ENCODE measurements at regions not wholly inside any gene's neighbourhood (a gene's known extent, or its start where the extent isn't known, plus 50 kb on each side); places are given as distances from the start of the nearest gene placed in this dataset.

- Histone ChIP-seq H3K4me1 (peaks cover 7% of the 10 kb centered on the region), H3K9me3 (no peaks in the 10 kb centered on the region), H3K27ac (no peak overlapping the region), H3K36me3 (no peaks in the 10 kb centered on the region), H3K27me3 (no peaks in the 10 kb centered on the region), H3K4me3 (no peak overlapping the region)
- TF ChIP-seq POLR2A (IDR thresholded peaks at IDR 0.05) (no peak), CTCF (IDR thresholded peaks at IDR 0.05) (no peak), POLR2AphosphoS5 (IDR thresholded peaks at IDR 0.05; ENCODE audit: insufficient read depth in 1 of 2, low read depth in 1 of 2) (no peak)
- DNase-seq (ENCODE audit: extremely low spot score in 2 of 2), result no peak
- intact Hi-C loops (cut with DNase I), result no loop called here
These were observed 166.5 kb upstream of the SALL3 start for GRCh38 chr18:78813156-78813555.

- H3K27ac ChIP-seq, result no peak overlapping the region
- no peak overlapping the region for H3K4me3 ChIP-seq
- peaks cover 7% of the 10 kb centered on the region for H3K4me1 ChIP-seq
- intact Hi-C loops (cut with DNase I), result no loop called here
- H3K9me3 ChIP-seq, result no peaks in the 10 kb centered on the region
- TF ChIP-seq POLR2A (IDR thresholded peaks at IDR 0.05), result no peak
- no peak for TF ChIP-seq POLR2AphosphoS5 (IDR thresholded peaks at IDR 0.05; ENCODE audit: insufficient read depth in 1 of 2, low read depth in 1 of 2)
- TF ChIP-seq CTCF (IDR thresholded peaks at IDR 0.05), result no peak
- H3K27me3 ChIP-seq, result no peaks in the 10 kb centered on the region
- no peak for DNase-seq (ENCODE audit: extremely low spot score in 2 of 2)
- H3K36me3 ChIP-seq, result no peaks in the 10 kb centered on the region
These were observed 165.5 kb upstream of the SALL3 start for GRCh38 chr18:78813936-78814710.

DNA sequence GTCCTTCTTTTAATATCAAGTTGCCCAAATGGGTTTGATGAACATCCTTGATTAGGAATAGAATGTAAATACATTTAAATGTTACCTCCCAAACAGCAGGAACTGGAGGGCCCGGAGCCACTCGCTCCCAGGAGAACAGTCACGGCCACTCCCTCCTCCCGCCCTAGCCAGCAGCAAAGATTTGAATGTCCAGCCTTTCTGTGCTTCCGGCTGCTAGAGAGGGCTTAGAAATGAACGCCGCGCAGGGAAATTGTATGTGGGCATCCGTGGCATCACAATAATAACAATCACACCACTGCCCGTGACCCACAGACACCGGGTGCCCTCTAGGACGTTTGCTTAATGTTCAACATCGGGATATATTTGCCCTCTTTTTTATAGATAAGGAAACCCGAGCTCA lies 164.9 kb upstream of the SALL3 start:
- peaks cover 7% of the 10 kb centered on the region for H3K4me1 ChIP-seq
- no peak for TF ChIP-seq CTCF (IDR thresholded peaks at IDR 0.05)
- TF ChIP-seq POLR2A (IDR thresholded peaks at IDR 0.05), result no peak
- no peak for TF ChIP-seq POLR2AphosphoS5 (IDR thresholded peaks at IDR 0.05; ENCODE audit: insufficient read depth in 1 of 2, low read depth in 1 of 2)
- intact Hi-C loops (cut with DNase I), result no loop called here
- H3K27me3 ChIP-seq, result no peaks in the 10 kb centered on the region
- no peaks in the 10 kb centered on the region for H3K36me3 ChIP-seq
- DNase-seq (ENCODE audit: extremely low spot score in 2 of 2), result no peak
- H3K4me3 ChIP-seq, result no peak overlapping the region
- H3K9me3 ChIP-seq, result no peaks in the 10 kb centered on the region
- no peak overlapping the region for H3K27ac ChIP-seq

DNA sequence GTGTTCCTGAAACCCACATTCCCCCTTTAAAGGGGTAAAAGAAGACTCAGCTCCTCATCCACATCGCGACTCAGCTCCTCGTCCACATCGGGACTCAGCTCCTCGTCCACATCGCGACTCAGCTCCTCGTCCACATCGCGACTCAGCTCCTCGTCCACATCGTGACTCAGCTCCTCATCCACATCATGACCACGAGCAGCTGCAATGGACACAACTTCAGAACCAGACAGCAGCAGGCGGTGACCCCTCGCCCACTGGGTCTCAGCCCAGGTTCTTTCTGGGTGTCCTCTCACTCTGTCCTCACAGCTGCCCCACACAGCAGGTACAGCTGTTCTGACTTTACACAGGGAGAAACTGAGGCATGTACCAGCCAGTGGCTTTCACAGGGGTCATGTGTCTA lies 163.5 kb upstream of the SALL3 start:
- Histone ChIP-seq H3K4me1 (peaks cover 7% of the 10 kb centered on the region), H3K4me3 (no peak overlapping the region), H3K36me3 (no peaks in the 10 kb centered on the region), H3K27me3 (no peaks in the 10 kb centered on the region), H3K27ac (no peak overlapping the region), H3K9me3 (no peaks in the 10 kb centered on the region)
- TF ChIP-seq CTCF (IDR thresholded peaks at IDR 0.05) (no peak), POLR2A (IDR thresholded peaks at IDR 0.05) (no peak), POLR2AphosphoS5 (IDR thresholded peaks at IDR 0.05; ENCODE audit: insufficient read depth in 1 of 2, low read depth in 1 of 2) (no peak)
- DNase-seq (ENCODE audit: extremely low spot score in 2 of 2), result no peak
- intact Hi-C loops (cut with DNase I), result no loop called here

DNA sequence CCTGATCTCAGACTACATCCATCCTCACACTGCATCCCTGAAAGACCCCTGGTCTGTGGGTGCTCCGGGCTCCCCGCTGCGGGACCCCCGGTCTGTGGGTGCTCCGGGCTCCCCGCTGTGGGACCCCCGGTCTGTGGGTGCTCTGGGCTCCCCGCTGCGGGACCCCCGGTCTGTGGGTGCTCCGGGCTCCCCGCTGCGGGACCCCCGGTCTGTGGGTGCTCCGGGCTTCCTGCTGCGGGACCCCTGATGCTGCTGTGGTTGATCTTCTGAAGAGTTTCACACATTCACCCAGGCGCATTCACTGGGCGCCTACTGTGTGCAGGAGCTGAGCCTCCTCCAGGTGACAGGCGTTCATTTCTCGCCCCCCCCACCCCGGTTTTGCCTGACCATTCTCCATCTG lies 162.7 kb upstream of the SALL3 start:
- Histone ChIP-seq H3K4me1 (peaks cover 7% of the 10 kb centered on the region), H3K27ac (no peak overlapping the region), H3K36me3 (no peaks in the 10 kb centered on the region), H3K4me3 (no peak overlapping the region), H3K27me3 (no peaks in the 10 kb centered on the region), H3K9me3 (no peaks in the 10 kb centered on the region)
- intact Hi-C loops (cut with DNase I), result no loop called here
- TF ChIP-seq CTCF (IDR thresholded peaks at IDR 0.05) (no peak), POLR2A (IDR thresholded peaks at IDR 0.05) (no peak), POLR2AphosphoS5 (IDR thresholded peaks at IDR 0.05; ENCODE audit: insufficient read depth in 1 of 2, low read depth in 1 of 2) (no peak)
- no peak for DNase-seq (ENCODE audit: extremely low spot score in 2 of 2)

Measured in vagina (tissue), 2 donors.